Astrocyte of the cerebellum (primary cell): ENCODE measurements at regions not wholly inside any gene's neighbourhood (a gene's known extent, or its start where the extent isn't known, plus 50 kb on each side); places are given as distances from the start of the nearest gene placed in this dataset.
"Not testable (repeated sequence)": the region's sequence is repeated elsewhere in the genome, so short reads cannot be mapped to it uniquely, and the experiment has no call there.

Experiments
- DNase-seq: peaks from one replicate; pipeline ENCODE4 v3.0.0-alpha.2; 2011; ENCODE audit warnings: low read depth
- H3K4me3 ChIP-seq: 2 replicates; pipeline ENCODE4 v1.5.1; 2011; ENCODE audit warnings: mild to moderate bottlenecking, low read depth, low read length, moderate library complexity
- CTCF ChIP-seq: IDR thresholded peaks from 2 replicates; pipeline ENCODE4 v1.5.1; 2012; ENCODE audit warnings: low read length, low read depth, moderate library complexity, mild to moderate bottlenecking; ENCODE audit errors: missing control alignments
- in situ Hi-C: cut with HindIII; loops from 2 replicates; pipeline ENCODE4 v1.10.0; 2017; ENCODE audit warnings: low sequenced_read_pairs

GRCh38 chr19:14328406-14328805 lies 52.8 kb upstream of the ADGRE5 start:
- in situ Hi-C loops: no loop called here
- TF ChIP-seq CTCF: no peak
- no peak overlapping the region for H3K4me3 ChIP-seq
- DNase-seq: no peak

- in situ Hi-C loops: not testable (repeated sequence)
Measured at GRCh38 chr19:14327061-14327460, 54.2 kb upstream of the ADGRE5 start.

GRCh38 chr19:14325863-14326262 lies 55.4 kb upstream of the ADGRE5 start:
- no peak overlapping the region for H3K4me3 ChIP-seq
- in situ Hi-C loops: no loop called here
- no peak for TF ChIP-seq CTCF
- no peak for DNase-seq

More at GRCh38 chr19:14327061-14327460, 54.2 kb upstream of the ADGRE5 start:
- H3K4me3 ChIP-seq, DNase-seq: not testable (repeated sequence)

GRCh38 chr19:14325134-14325533 lies 56.1 kb upstream of the ADGRE5 start:
- in situ Hi-C loops: no loop called here
- no peak overlapping the region for H3K4me3 ChIP-seq
- DNase-seq: no peak
- no peak for TF ChIP-seq CTCF

- no peak for DNase-seq
- no peak overlapping the region for H3K4me3 ChIP-seq
- in situ Hi-C loops: no loop called here
- TF ChIP-seq CTCF: no peak
Measured at GRCh38 chr19:14322889-14323463, 58.3 kb upstream of the ADGRE5 start.

GRCh38 chr19:14320253-14320652 lies 61.0 kb upstream of the ADGRE5 start:
- in situ Hi-C loops: no loop called here
- DNase-seq: no peak
- TF ChIP-seq CTCF: no peak
- H3K4me3 ChIP-seq: no peak overlapping the region

GRCh38 chr19:14319720-14320119 lies 61.5 kb upstream of the ADGRE5 start:
- H3K4me3 ChIP-seq, in situ Hi-C loops, DNase-seq: not testable (repeated sequence)

- peak; percentile 13 for TF ChIP-seq CTCF
- no peak overlapping the region for H3K4me3 ChIP-seq
- in situ Hi-C loops: no loop called here
- no peak for DNase-seq
Measured at GRCh38 chr19:14318873-14319272, 62.4 kb upstream of the ADGRE5 start.
